ENCODE measurements at regions not wholly inside any gene's neighbourhood (a gene's known extent, or its start where the extent isn't known, plus 50 kb on each side); places are given as distances from the start of the nearest gene placed in this dataset.

GRCh38 chr3:59432665-59433064 lies 382.8 kb upstream of the CFAP20DC start:
- TF ChIP-seq POLR2A (IDR thresholded peaks at IDR 0.05), result no peak
- TF ChIP-seq, protein P1, sequence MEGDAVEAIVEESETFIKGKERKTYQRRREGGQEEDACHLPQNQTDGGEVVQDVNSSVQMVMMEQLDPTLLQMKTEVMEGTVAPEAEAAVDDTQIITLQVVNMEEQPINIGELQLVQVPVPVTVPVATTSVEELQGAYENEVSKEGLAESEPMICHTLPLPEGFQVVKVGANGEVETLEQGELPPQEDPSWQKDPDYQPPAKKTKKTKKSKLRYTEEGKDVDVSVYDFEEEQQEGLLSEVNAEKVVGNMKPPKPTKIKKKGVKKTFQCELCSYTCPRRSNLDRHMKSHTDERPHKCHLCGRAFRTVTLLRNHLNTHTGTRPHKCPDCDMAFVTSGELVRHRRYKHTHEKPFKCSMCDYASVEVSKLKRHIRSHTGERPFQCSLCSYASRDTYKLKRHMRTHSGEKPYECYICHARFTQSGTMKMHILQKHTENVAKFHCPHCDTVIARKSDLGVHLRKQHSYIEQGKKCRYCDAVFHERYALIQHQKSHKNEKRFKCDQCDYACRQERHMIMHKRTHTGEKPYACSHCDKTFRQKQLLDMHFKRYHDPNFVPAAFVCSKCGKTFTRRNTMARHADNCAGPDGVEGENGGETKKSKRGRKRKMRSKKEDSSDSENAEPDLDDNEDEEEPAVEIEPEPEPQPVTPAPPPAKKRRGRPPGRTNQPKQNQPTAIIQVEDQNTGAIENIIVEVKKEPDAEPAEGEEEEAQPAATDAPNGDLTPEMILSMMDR (IDR thresholded peaks at IDR 0.05 in 4 of 5, conservative IDR thresholded peaks at IDR 0.05 in 1 of 5), result no peak

Data from gastrocnemius medialis (tissue), 4 donors.